C4-2B (cell line): ENCODE measurements at regions not wholly inside any gene's neighbourhood (a gene's known extent, or its start where the extent isn't known, plus 50 kb on each side); places are given as distances from the start of the nearest gene placed in this dataset.

ENCODE experiments used
- ZFX ChIP-seq: fragments of 450-650 bp; IDR thresholded peaks from 2 replicates; pipeline ENCODE4 v1.6.1; 2017
- TF ChIP-seq, protein P1 (sequence below): fragments of 450-650 bp; conservative IDR thresholded peaks from 2 replicates; pipeline ENCODE4 v1.5.1; 2017; ENCODE audit warnings: mild to moderate bottlenecking

DNA sequence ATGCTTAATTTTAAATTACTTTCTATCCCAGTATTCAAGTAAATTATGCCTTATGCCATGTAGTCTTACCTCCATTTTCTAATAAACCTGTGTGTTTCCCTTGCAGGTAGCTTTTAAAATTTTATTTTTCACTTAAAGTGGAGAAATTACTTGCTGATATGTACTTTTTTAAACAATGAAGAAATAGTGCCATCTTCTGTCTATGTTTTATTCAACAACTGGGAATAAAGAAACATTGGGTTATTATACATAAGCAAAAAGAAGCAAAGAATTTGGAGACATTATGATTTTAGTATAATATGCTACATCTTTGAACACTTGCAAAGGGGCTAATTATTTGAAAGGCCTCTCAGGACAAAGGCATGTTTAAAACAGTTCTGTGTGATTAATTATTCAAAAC is 1912.9 kb downstream of the MRPL39 start:
- TF ChIP-seq, protein P1, sequence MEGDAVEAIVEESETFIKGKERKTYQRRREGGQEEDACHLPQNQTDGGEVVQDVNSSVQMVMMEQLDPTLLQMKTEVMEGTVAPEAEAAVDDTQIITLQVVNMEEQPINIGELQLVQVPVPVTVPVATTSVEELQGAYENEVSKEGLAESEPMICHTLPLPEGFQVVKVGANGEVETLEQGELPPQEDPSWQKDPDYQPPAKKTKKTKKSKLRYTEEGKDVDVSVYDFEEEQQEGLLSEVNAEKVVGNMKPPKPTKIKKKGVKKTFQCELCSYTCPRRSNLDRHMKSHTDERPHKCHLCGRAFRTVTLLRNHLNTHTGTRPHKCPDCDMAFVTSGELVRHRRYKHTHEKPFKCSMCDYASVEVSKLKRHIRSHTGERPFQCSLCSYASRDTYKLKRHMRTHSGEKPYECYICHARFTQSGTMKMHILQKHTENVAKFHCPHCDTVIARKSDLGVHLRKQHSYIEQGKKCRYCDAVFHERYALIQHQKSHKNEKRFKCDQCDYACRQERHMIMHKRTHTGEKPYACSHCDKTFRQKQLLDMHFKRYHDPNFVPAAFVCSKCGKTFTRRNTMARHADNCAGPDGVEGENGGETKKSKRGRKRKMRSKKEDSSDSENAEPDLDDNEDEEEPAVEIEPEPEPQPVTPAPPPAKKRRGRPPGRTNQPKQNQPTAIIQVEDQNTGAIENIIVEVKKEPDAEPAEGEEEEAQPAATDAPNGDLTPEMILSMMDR = peak; percentile 29
- no peak for TF ChIP-seq ZFX
